Tibial nerve (tissue), 4 donors: ENCODE measurements at regions not wholly inside any gene's neighbourhood (a gene's known extent, or its start where the extent isn't known, plus 50 kb on each side); places are given as distances from the start of the nearest gene placed in this dataset.

ENCODE experiments used
- DNase-seq, 2 donors: peaks; one replicate each; pipeline ENCODE4 v3.0.0-alpha.2; 2019; ENCODE audit warnings: low spot score in 2 of 2
- H3K27ac ChIP-seq, 4 donors: fragments of 200-600 bp; sonication (generic) in 3 of 4; one replicate each; pipeline ENCODE4 v1.5.1; 2017 to 2019; ENCODE audit warnings: mild to moderate bottlenecking in 1 of 4
- H3K27me3 ChIP-seq, 2 donors: fragments of 200-600 bp; sonication (generic) in 1 of 2; one replicate each; pipeline versions ENCODE4 v1.5.1 to v1.6.0; 2017 to 2019
- H3K36me3 ChIP-seq, 3 donors: fragments of 200-600 bp; sonication (generic); one replicate each; pipeline ENCODE4 v1.5.1; 2018 to 2019
- H3K4me1 ChIP-seq, 4 donors: fragments of 200-600 bp; sonication (generic) in 3 of 4; one replicate each; pipeline ENCODE4 v1.5.1; 2017 to 2019
- H3K4me3 ChIP-seq, 4 donors: fragments of 200-600 bp; sonication (generic) in 3 of 4; one replicate each; pipeline ENCODE4 v1.5.1; 2017 to 2019; ENCODE audit warnings: mild to moderate bottlenecking in 1 of 4, moderate library complexity in 1 of 4
- H3K9me3 ChIP-seq, 4 donors: fragments of 200-600 bp; sonication (generic) in 3 of 4; one replicate each; pipeline ENCODE4 v1.5.1; 2017 to 2019
- CTCF ChIP-seq, 5 experiments: fragments of 200-600 bp in 3 of 5; fragments of 450-650 bp in 2 of 5; sonication (generic) in 3 of 5; IDR thresholded peaks; one replicate each; pipeline ENCODE4 v1.5.1; 2016 to 2019; ENCODE audit warnings: antibody characterized with exemption in 5 of 5, mild to moderate bottlenecking in 3 of 5, moderate library complexity in 2 of 5
- EP300 ChIP-seq, 2 donors: sonication (generic); formaldehyde crosslinking; IDR thresholded peaks; one replicate each; pipeline ENCODE4 v1.6.1; 2017; ENCODE audit warnings: antibody characterized with exemption in 2 of 2, mild to moderate bottlenecking in 1 of 2
- POLR2A ChIP-seq, 2 donors: fragments of 450-650 bp; IDR thresholded peaks; one replicate each; pipeline ENCODE4 v1.6.1; 2017; ENCODE audit warnings: antibody characterized with exemption in 2 of 2, mild to moderate bottlenecking in 2 of 2, moderate library complexity in 2 of 2
- WGBS, 2 donors: methylation state at CpG; one replicate each; pipeline ENCODE4 v1.1.5; 2018; 5-methylcytosine and 5-hydroxymethylcytosine counted together

- no peak overlapping the region for H3K4me3 ChIP-seq
- no peak for DNase-seq
- no peaks in the 10 kb centered on the region for H3K36me3 ChIP-seq
- no peaks in the 10 kb centered on the region for H3K27me3 ChIP-seq
- no peak for TF ChIP-seq EP300 (IDR thresholded peaks at IDR 0.05)
- no peak for TF ChIP-seq CTCF (IDR thresholded peaks at IDR 0.05)
- TF ChIP-seq POLR2A (IDR thresholded peaks at IDR 0.05): no peak
- no peaks in the 10 kb centered on the region for H3K9me3 ChIP-seq
- H3K4me1 ChIP-seq: peaks cover 0 to 51% (median 17%) of the 10 kb centered on the region in 4 donors
- WGBS, 2 donors: 80 to 85% methylated on average over 6 of the region's 6 CpGs
- H3K27ac ChIP-seq: no peak overlapping the region
These were observed 100.9 kb upstream of the TLE3 start for GRCh38 chr15:70198441-70199123.

GRCh38 chr15:70197945-70198361 lies 100.2 kb upstream of the TLE3 start:
- H3K27ac ChIP-seq: no peak overlapping the region
- peaks cover 0 to 55% (median 17%) of the 10 kb centered on the region in 4 donors for H3K4me1 ChIP-seq
- H3K27me3 ChIP-seq: no peaks in the 10 kb centered on the region
- no peak overlapping the region for H3K4me3 ChIP-seq
- peak in 1 of 2 donors; percentile 21 for DNase-seq
- TF ChIP-seq CTCF (IDR thresholded peaks at IDR 0.05): no peak
- no peaks in the 10 kb centered on the region for H3K9me3 ChIP-seq
- 72 to 79% methylated on average over 9 of the region's 9 CpGs for WGBS, 2 donors
- no peaks in the 10 kb centered on the region for H3K36me3 ChIP-seq

GRCh38 chr15:70197318-70197944 lies 99.7 kb upstream of the TLE3 start:
- Histone ChIP-seq H3K27me3 (no peaks in the 10 kb centered on the region), H3K27ac (no peak overlapping the region), H3K9me3 (peaks cover 0 to under 1% (median 0%) of the 10 kb centered on the region in 4 donors), H3K4me3 (no peak overlapping the region), H3K4me1 (peaks cover 0 to 55% (median 17%) of the 10 kb centered on the region in 4 donors), H3K36me3 (no peaks in the 10 kb centered on the region)
- TF ChIP-seq POLR2A (IDR thresholded peaks at IDR 0.05) (no peak), CTCF (IDR thresholded peaks at IDR 0.05) (no peak), EP300 (IDR thresholded peaks at IDR 0.05) (no peak)
- 82 to 91% methylated on average over 8 to 10 of the region's 10 CpGs for WGBS, 2 donors
- DNase-seq: no peak

- Histone ChIP-seq H3K27me3 (no peaks in the 10 kb centered on the region), H3K4me1 (peaks cover 0 to 55% (median 17%) of the 10 kb centered on the region in 4 donors), H3K9me3 (peaks cover 0 to 8% (median 0%) of the 10 kb centered on the region in 4 donors), H3K27ac (peak overlapping the region in 2 of 4 donors; percentile 65 to 80), H3K36me3 (no peaks in the 10 kb centered on the region), H3K4me3 (no peak overlapping the region)
- WGBS, 2 donors: 66 to 78% methylated on average over 17 to 20 of the region's 21 CpGs
- TF ChIP-seq POLR2A (IDR thresholded peaks at IDR 0.05) (no peak), CTCF (IDR thresholded peaks at IDR 0.05) (no peak), EP300 (IDR thresholded peaks at IDR 0.05) (no peak)
- peak; percentile 30 to 41 for DNase-seq
These were observed 98.9 kb upstream of the TLE3 start for GRCh38 chr15:70196372-70197316.
